H9 (cell line): ENCODE measurements at regions not wholly inside any gene's neighbourhood (a gene's known extent, or its start where the extent isn't known, plus 50 kb on each side); places are given as distances from the start of the nearest gene placed in this dataset.

Experiments used
- DNase-seq: peaks from one replicate; pipeline ENCODE4 v3.0.0-alpha.2; 2017
- H2AFZ ChIP-seq: one replicate; pipeline ENCODE4 v1.6.1; 2013; ENCODE audit warnings: mild to moderate bottlenecking, low read length, control low read depth, moderate library complexity
- H2AK5ac ChIP-seq: 2 replicates; pipeline ENCODE4 v1.6.1; 2013; ENCODE audit warnings: low read length, control low read depth, mixed read lengths; ENCODE audit not compliant: insufficient read length
- H2BK120ac ChIP-seq: one replicate; pipeline ENCODE4 v1.6.1; 2013; ENCODE audit warnings: low read depth, mild to moderate bottlenecking, low read length, control low read depth, inconsistent platforms; ENCODE audit not compliant: poor library complexity, severe bottlenecking
- H2BK12ac ChIP-seq: 2 replicates; pipeline ENCODE4 v1.6.1; 2013; ENCODE audit warnings: low read length, control low read depth, mixed read lengths, low read depth; ENCODE audit not compliant: insufficient read length
- H2BK15ac ChIP-seq: 2 replicates; pipeline ENCODE4 v1.6.1; 2013; ENCODE audit warnings: low read depth, low read length, control low read depth
- H2BK20ac ChIP-seq: one replicate; pipeline ENCODE4 v1.6.1; 2013; ENCODE audit warnings: low read depth, mild to moderate bottlenecking, low read length, control low read depth, inconsistent platforms; ENCODE audit not compliant: poor library complexity, severe bottlenecking
- H2BK5ac ChIP-seq: 2 replicates; pipeline ENCODE4 v1.6.1; 2013; ENCODE audit warnings: low read length, control low read depth, mixed read lengths; ENCODE audit not compliant: insufficient read length
- H3K14ac ChIP-seq: 2 replicates; pipeline ENCODE4 v1.6.1; 2013; ENCODE audit warnings: low read length, control low read depth; ENCODE audit not compliant: insufficient read depth
- H3K18ac ChIP-seq: 2 replicates; pipeline ENCODE4 v1.6.1; 2013; ENCODE audit warnings: low read depth, mild to moderate bottlenecking, mixed read lengths, low read length, control low read depth; ENCODE audit not compliant: insufficient read length
- H3K23ac ChIP-seq: 2 replicates; pipeline ENCODE4 v1.6.1; 2013; ENCODE audit warnings: low read length, control low read depth, mixed read lengths, low read depth; ENCODE audit not compliant: insufficient read length
- H3K23me2 ChIP-seq: 2 replicates; pipeline ENCODE4 v1.6.1; 2013; ENCODE audit warnings: low read depth, mild to moderate bottlenecking, mixed read lengths, low read length, control low read depth; ENCODE audit not compliant: insufficient read length, poor library complexity, severe bottlenecking
- H3K27ac ChIP-seq: 2 replicates; pipeline ENCODE4 v1.5.1; 2013; ENCODE audit warnings: low read length, control low read depth, mixed read lengths, low read depth; ENCODE audit not compliant: insufficient read length
- H3K27me3 ChIP-seq: 2 replicates; pipeline ENCODE4 v1.6.1; 2013; ENCODE audit warnings: low read length, control low read depth, inconsistent platforms; ENCODE audit not compliant: insufficient read depth
- H3K4ac ChIP-seq: 2 replicates; pipeline ENCODE4 v1.6.1; 2013; ENCODE audit warnings: low read depth, mild to moderate bottlenecking, control low read depth, inconsistent platforms, low read length, moderate library complexity
- H3K4me1 ChIP-seq: 2 replicates; pipeline ENCODE4 v1.6.1; 2013; ENCODE audit warnings: low read length, control low read depth, inconsistent platforms; ENCODE audit not compliant: insufficient read depth
- H3K4me2 ChIP-seq: 2 replicates; pipeline ENCODE4 v1.6.1; 2013; ENCODE audit warnings: low read length, control low read depth, mixed read lengths; ENCODE audit not compliant: insufficient read length, insufficient read depth
- H3K56ac ChIP-seq: 2 replicates; pipeline ENCODE4 v1.6.1; 2013; ENCODE audit warnings: low read depth, mild to moderate bottlenecking, mixed read lengths, low read length, control low read depth; ENCODE audit not compliant: insufficient read length
- H3K79me1 ChIP-seq: 2 replicates; pipeline ENCODE4 v1.6.1; 2013; ENCODE audit warnings: low read depth, mild to moderate bottlenecking, moderate library complexity, low read length, control low read depth, inconsistent platforms; ENCODE audit not compliant: insufficient read depth, poor library complexity, severe bottlenecking
- H3K79me2 ChIP-seq: 2 replicates; pipeline ENCODE4 v1.6.1; 2013; ENCODE audit warnings: low read length, control low read depth, inconsistent platforms; ENCODE audit not compliant: insufficient read depth
- H3K9ac ChIP-seq: 2 replicates; pipeline ENCODE4 v1.6.1; 2013; ENCODE audit warnings: low read length, control low read depth, mixed read lengths; ENCODE audit not compliant: insufficient read length; ENCODE audit errors: extremely low read depth
- H3K9me3 ChIP-seq: one replicate; pipeline ENCODE4 v1.6.1; 2013; ENCODE audit warnings: low read depth, low read length, inconsistent platforms; ENCODE audit not compliant: control insufficient read depth
- H3T11ph ChIP-seq: one replicate; pipeline ENCODE4 v1.6.1; 2013; ENCODE audit warnings: mild to moderate bottlenecking, low read length, control low read depth, inconsistent platforms
- H4K20me1 ChIP-seq: one replicate; pipeline ENCODE4 v1.6.1; 2013; ENCODE audit not compliant: control insufficient read depth, insufficient read length, insufficient read depth
- H4K5ac ChIP-seq: 2 replicates; pipeline ENCODE4 v1.6.1; 2013; ENCODE audit warnings: low read depth, mild to moderate bottlenecking, mixed read lengths, low read length, control low read depth; ENCODE audit not compliant: insufficient read length
- H4K8ac ChIP-seq: replicated peaks from 2 replicates; pipeline ENCODE4 v1.6.1; 2013; ENCODE audit warnings: low read length, control low read depth, mixed read lengths, low read depth; ENCODE audit not compliant: insufficient read length
- H4K91ac ChIP-seq: 2 replicates; pipeline ENCODE4 v1.6.1; 2013; ENCODE audit warnings: low read depth, mild to moderate bottlenecking, moderate library complexity, mixed read lengths, low read length, control low read depth; ENCODE audit not compliant: insufficient read length
- H3K27ac Mint-ChIP-seq, 3 experiments: 2 replicates in 2 of 3; 3 replicates in 1 of 3; pipeline ENCODE4 v1.8.0; 2020 to 2021; ENCODE audit warnings: mixed read lengths in 3 of 3, mild to moderate bottlenecking in 1 of 3, moderate library complexity in 1 of 3
- H3K27me3 Mint-ChIP-seq: 2 replicates; pipeline ENCODE4 v1.8.0; 2021; ENCODE audit warnings: low read depth, mild to moderate bottlenecking, moderate library complexity, mixed read lengths
- H3K36me3 Mint-ChIP-seq, 3 experiments: 2 replicates in 2 of 3; 3 replicates in 1 of 3; pipeline ENCODE4 v1.8.0; 2020 to 2021; ENCODE audit warnings: low read depth in 3 of 3, mixed read lengths in 3 of 3; ENCODE audit not compliant: insufficient read depth in 1 of 3
- H3K4me1 Mint-ChIP-seq, 2 experiments: 2 replicates each; pipeline ENCODE4 v1.8.0; 2020; ENCODE audit warnings: mixed read lengths in 2 of 2
- H3K4me3 Mint-ChIP-seq, 2 experiments: 2 replicates in 1 of 2; 3 replicates in 1 of 2; pipeline ENCODE4 v1.8.0; 2020 to 2021; ENCODE audit warnings: mild to moderate bottlenecking in 2 of 2, mixed read lengths in 2 of 2, moderate library complexity in 1 of 2
- H3K9me3 Mint-ChIP-seq, 2 experiments: 2 replicates in 1 of 2; 3 replicates in 1 of 2; pipeline ENCODE4 v1.8.0; 2020; ENCODE audit warnings: mild to moderate bottlenecking in 2 of 2, mixed read lengths in 2 of 2, moderate library complexity in 1 of 2
- CTCF ChIP-seq: fragments of 200-600 bp; sonication (generic); conservative IDR thresholded peaks from 3 replicates; pipeline ENCODE4 v1.8.0; 2021; ENCODE audit warnings: antibody characterized with exemption, mild to moderate bottlenecking
- WGBS: extraction: QIAGEN DNeasy Blood & Tissue Kit; methylation state at CpG from one replicate; pipeline ENCODE4 v1.1.7; 2013; ENCODE audit warnings: missing lambda C conversion rate, low lambda C conversion rate, mixed read lengths; ENCODE audit not compliant: insufficient read length; ENCODE audit errors: extremely low coverage; 5-methylcytosine and 5-hydroxymethylcytosine counted together

- H2AFZ ChIP-seq: no peak overlapping the region
- H3K9me3 ChIP-seq: no peaks in the 10 kb centered on the region
- TF ChIP-seq CTCF: no peak
- no peaks in the 10 kb centered on the region for H4K20me1 ChIP-seq
- no peak overlapping the region for H4K8ac ChIP-seq
- Mint-ChIP-seq H3K4me1 (peaks cover 8 to 10% of the 10 kb centered on the region in 2 experiments), H3K27me3 (no peaks in the 10 kb centered on the region; the same call in none of the 2 replicates), H3K36me3 (no peaks in the 10 kb centered on the region), H3K4me3 (no peak overlapping the region), H3K27ac (no peak overlapping the region), H3K9me3 (no peaks in the 10 kb centered on the region)
- H2BK20ac ChIP-seq: no peak overlapping the region
- DNase-seq: no peak
- no peak overlapping the region for H3K9ac ChIP-seq
- H3K23ac ChIP-seq: no peak overlapping the region
- H3K4me1 ChIP-seq: no peaks in the 10 kb centered on the region
- no peaks in the 10 kb centered on the region for H3K27me3 ChIP-seq
- no peak overlapping the region for H3K14ac ChIP-seq
- no peak overlapping the region for H2AK5ac ChIP-seq
- H3K18ac ChIP-seq: no peak overlapping the region
- no peak overlapping the region for H3K27ac ChIP-seq
- no peak overlapping the region for H2BK15ac ChIP-seq
- H3K4me2 ChIP-seq: no peak overlapping the region
- H3K56ac ChIP-seq: no peak overlapping the region
- H3K79me2 ChIP-seq: no peaks in the 10 kb centered on the region
- no peak overlapping the region for H2BK5ac ChIP-seq
- H2BK12ac ChIP-seq: no peak overlapping the region
- no peak overlapping the region for H4K5ac ChIP-seq
- no peaks in the 10 kb centered on the region for H3K79me1 ChIP-seq
- H4K91ac ChIP-seq: no peak overlapping the region
- no peaks in the 10 kb centered on the region for H3K23me2 ChIP-seq
- WGBS: no CpG with 5 or more reads among the region's 2 CpGs
- H3T11ph ChIP-seq: no peak overlapping the region
- H2BK120ac ChIP-seq: no peak overlapping the region
- H3K4ac ChIP-seq: no peak overlapping the region
Measured at GRCh38 chr9:109961626-109962025, 181.6 kb downstream of the PALM2AKAP2 start.
